Astrocyte (in vitro differentiated cells and primary cell): ENCODE measurements at regions not wholly inside any gene's neighbourhood (a gene's known extent, or its start where the extent isn't known, plus 50 kb on each side); places are given as distances from the start of the nearest gene placed in this dataset.

ENCODE experiments used
- EZH2 ChIP-seq: IDR thresholded peaks from 2 replicates; pipeline ENCODE4 v1.6.1; 2012; ENCODE audit warnings: mild to moderate bottlenecking, low read length, inconsistent platforms; ENCODE audit not compliant: insufficient read depth
- TF ChIP-seq, protein P1 (sequence below): IDR thresholded peaks from 2 replicates; pipeline ENCODE4 v1.5.1; 2011; ENCODE audit warnings: low read depth, mild to moderate bottlenecking, inconsistent platforms, low read length, moderate library complexity; ENCODE audit not compliant: insufficient read depth

DNA sequence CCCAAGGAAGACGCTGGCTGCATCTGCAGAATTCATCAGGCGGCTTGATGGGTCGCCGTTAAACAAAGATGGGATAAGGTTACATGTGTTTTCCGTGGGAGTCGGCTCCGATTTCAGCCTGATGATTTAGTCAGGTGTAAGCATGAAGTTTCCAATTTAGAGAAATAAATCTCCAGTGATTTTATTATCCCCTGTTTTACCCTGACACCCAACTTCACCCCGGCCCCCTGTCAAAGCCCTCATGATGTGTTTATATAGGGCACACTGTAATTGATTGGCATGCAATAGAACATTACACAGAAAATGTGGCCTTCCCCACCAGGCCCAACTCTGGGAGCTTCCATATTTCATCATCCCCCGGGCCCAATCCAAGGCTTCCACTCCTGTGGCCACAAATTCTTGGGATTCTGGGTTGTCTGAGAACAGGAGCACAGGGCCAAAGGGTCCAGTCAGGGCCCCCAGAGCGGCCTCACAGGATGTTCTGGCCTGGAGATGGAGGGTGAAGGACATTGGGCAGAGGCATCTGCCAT is 72.5 kb downstream of the FOXD2 start:
- TF ChIP-seq, protein P1, sequence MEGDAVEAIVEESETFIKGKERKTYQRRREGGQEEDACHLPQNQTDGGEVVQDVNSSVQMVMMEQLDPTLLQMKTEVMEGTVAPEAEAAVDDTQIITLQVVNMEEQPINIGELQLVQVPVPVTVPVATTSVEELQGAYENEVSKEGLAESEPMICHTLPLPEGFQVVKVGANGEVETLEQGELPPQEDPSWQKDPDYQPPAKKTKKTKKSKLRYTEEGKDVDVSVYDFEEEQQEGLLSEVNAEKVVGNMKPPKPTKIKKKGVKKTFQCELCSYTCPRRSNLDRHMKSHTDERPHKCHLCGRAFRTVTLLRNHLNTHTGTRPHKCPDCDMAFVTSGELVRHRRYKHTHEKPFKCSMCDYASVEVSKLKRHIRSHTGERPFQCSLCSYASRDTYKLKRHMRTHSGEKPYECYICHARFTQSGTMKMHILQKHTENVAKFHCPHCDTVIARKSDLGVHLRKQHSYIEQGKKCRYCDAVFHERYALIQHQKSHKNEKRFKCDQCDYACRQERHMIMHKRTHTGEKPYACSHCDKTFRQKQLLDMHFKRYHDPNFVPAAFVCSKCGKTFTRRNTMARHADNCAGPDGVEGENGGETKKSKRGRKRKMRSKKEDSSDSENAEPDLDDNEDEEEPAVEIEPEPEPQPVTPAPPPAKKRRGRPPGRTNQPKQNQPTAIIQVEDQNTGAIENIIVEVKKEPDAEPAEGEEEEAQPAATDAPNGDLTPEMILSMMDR, result no peak
- no peak for TF ChIP-seq EZH2
